ENCODE measurements at regions not wholly inside any gene's neighbourhood (a gene's known extent, or its start where the extent isn't known, plus 50 kb on each side); places are given as distances from the start of the nearest gene placed in this dataset.

- Histone ChIP-seq H3K79me2 (ENCODE audit: control insufficient read depth, insufficient read depth, low read length, unreplicated experiment) (no peaks in the 10 kb centered on the region), H3K4me1 (ENCODE audit: control insufficient read depth, insufficient read depth, low read length, unreplicated experiment) (no peaks in the 10 kb centered on the region), H2AFZ (ENCODE audit: low read length, unreplicated experiment) (no peak overlapping the region), H3K27me3 (ENCODE audit: insufficient read depth, low read length) (no peaks in the 10 kb centered on the region), H3K36me3 (ENCODE audit: insufficient read depth, low read length) (no peaks in the 10 kb centered on the region), H3K4me3 (ENCODE audit: low read depth, low read length) (no peak overlapping the region), H3K27ac (ENCODE audit: low read depth, low read length) (no peak overlapping the region)
Measured at GRCh38 chr19:32178401-32178800, 167.0 kb upstream of the ZNF507 start.

- H3K27ac ChIP-seq (ENCODE audit: low read depth, low read length), result no peak overlapping the region
- H3K27me3 ChIP-seq (ENCODE audit: insufficient read depth, low read length), result no peaks in the 10 kb centered on the region
- H3K79me2 ChIP-seq (ENCODE audit: control insufficient read depth, insufficient read depth, low read length, unreplicated experiment), result no peaks in the 10 kb centered on the region
- H3K4me3 ChIP-seq (ENCODE audit: low read depth, low read length), result no peak overlapping the region
- H2AFZ ChIP-seq (ENCODE audit: low read length, unreplicated experiment), result no peak overlapping the region
- no peaks in the 10 kb centered on the region for H3K36me3 ChIP-seq (ENCODE audit: insufficient read depth, low read length)
- H3K4me1 ChIP-seq (ENCODE audit: control insufficient read depth, insufficient read depth, low read length, unreplicated experiment), result no peaks in the 10 kb centered on the region
Measured at GRCh38 chr19:32178956-32179355, 166.5 kb upstream of the ZNF507 start.

- H3K27me3 ChIP-seq (ENCODE audit: insufficient read depth, low read length), result no peaks in the 10 kb centered on the region
- H3K4me3 ChIP-seq (ENCODE audit: low read depth, low read length), result no peak overlapping the region
- no peaks in the 10 kb centered on the region for H3K36me3 ChIP-seq (ENCODE audit: insufficient read depth, low read length)
- no peaks in the 10 kb centered on the region for H3K4me1 ChIP-seq (ENCODE audit: control insufficient read depth, insufficient read depth, low read length, unreplicated experiment)
- no peak overlapping the region for H2AFZ ChIP-seq (ENCODE audit: low read length, unreplicated experiment)
- no peak overlapping the region for H3K27ac ChIP-seq (ENCODE audit: low read depth, low read length)
- H3K79me2 ChIP-seq (ENCODE audit: control insufficient read depth, insufficient read depth, low read length, unreplicated experiment), result no peaks in the 10 kb centered on the region
Measured at GRCh38 chr19:32181216-32181920, 164.0 kb upstream of the ZNF507 start.

- H3K4me3 ChIP-seq (ENCODE audit: low read depth, low read length), result no peak overlapping the region
- H3K79me2 ChIP-seq (ENCODE audit: control insufficient read depth, insufficient read depth, low read length, unreplicated experiment), result no peaks in the 10 kb centered on the region
- no peaks in the 10 kb centered on the region for H3K4me1 ChIP-seq (ENCODE audit: control insufficient read depth, insufficient read depth, low read length, unreplicated experiment)
- no peak overlapping the region for H2AFZ ChIP-seq (ENCODE audit: low read length, unreplicated experiment)
- H3K27ac ChIP-seq (ENCODE audit: low read depth, low read length), result no peak overlapping the region
- no peaks in the 10 kb centered on the region for H3K36me3 ChIP-seq (ENCODE audit: insufficient read depth, low read length)
- H3K27me3 ChIP-seq (ENCODE audit: insufficient read depth, low read length), result no peaks in the 10 kb centered on the region
Measured at GRCh38 chr19:32186542-32187330, 158.7 kb upstream of the ZNF507 start.

GRCh38 chr19:32188921-32189320 is 156.5 kb upstream of the ZNF507 start:
- H3K36me3 ChIP-seq (ENCODE audit: insufficient read depth, low read length), result no peaks in the 10 kb centered on the region
- H3K4me1 ChIP-seq (ENCODE audit: control insufficient read depth, insufficient read depth, low read length, unreplicated experiment), result no peaks in the 10 kb centered on the region
- no peaks in the 10 kb centered on the region for H3K27me3 ChIP-seq (ENCODE audit: insufficient read depth, low read length)
- no peaks in the 10 kb centered on the region for H3K79me2 ChIP-seq (ENCODE audit: control insufficient read depth, insufficient read depth, low read length, unreplicated experiment)
- H3K27ac ChIP-seq (ENCODE audit: low read depth, low read length), result no peak overlapping the region
- H2AFZ ChIP-seq (ENCODE audit: low read length, unreplicated experiment), result no peak overlapping the region
- no peak overlapping the region for H3K4me3 ChIP-seq (ENCODE audit: low read depth, low read length)

- no peak overlapping the region for H3K27ac ChIP-seq (ENCODE audit: low read depth, low read length)
- no peaks in the 10 kb centered on the region for H3K27me3 ChIP-seq (ENCODE audit: insufficient read depth, low read length)
- no peaks in the 10 kb centered on the region for H3K36me3 ChIP-seq (ENCODE audit: insufficient read depth, low read length)
- H3K79me2 ChIP-seq (ENCODE audit: control insufficient read depth, insufficient read depth, low read length, unreplicated experiment), result no peaks in the 10 kb centered on the region
- no peaks in the 10 kb centered on the region for H3K4me1 ChIP-seq (ENCODE audit: control insufficient read depth, insufficient read depth, low read length, unreplicated experiment)
- H2AFZ ChIP-seq (ENCODE audit: low read length, unreplicated experiment), result no peak overlapping the region
- H3K4me3 ChIP-seq (ENCODE audit: low read depth, low read length), result no peak overlapping the region
Measured at GRCh38 chr19:32189956-32190706, 155.3 kb upstream of the ZNF507 start.

GRCh38 chr19:32191921-32192320 is 153.5 kb upstream of the ZNF507 start:
- Histone ChIP-seq H3K79me2 (ENCODE audit: control insufficient read depth, insufficient read depth, low read length, unreplicated experiment) (no peaks in the 10 kb centered on the region), H3K4me3 (ENCODE audit: low read depth, low read length) (no peak overlapping the region), H3K27me3 (ENCODE audit: insufficient read depth, low read length) (no peaks in the 10 kb centered on the region), H3K4me1 (ENCODE audit: control insufficient read depth, insufficient read depth, low read length, unreplicated experiment) (no peaks in the 10 kb centered on the region), H3K27ac (ENCODE audit: low read depth, low read length) (no peak overlapping the region), H2AFZ (ENCODE audit: low read length, unreplicated experiment) (no peak overlapping the region), H3K36me3 (ENCODE audit: insufficient read depth, low read length) (no peaks in the 10 kb centered on the region)

- Histone ChIP-seq H3K27me3 (ENCODE audit: insufficient read depth, low read length) (no peaks in the 10 kb centered on the region), H3K27ac (ENCODE audit: low read depth, low read length) (no peak overlapping the region), H3K36me3 (ENCODE audit: insufficient read depth, low read length) (no peaks in the 10 kb centered on the region), H3K4me1 (ENCODE audit: control insufficient read depth, insufficient read depth, low read length, unreplicated experiment) (no peaks in the 10 kb centered on the region), H3K4me3 (ENCODE audit: low read depth, low read length) (no peak overlapping the region), H2AFZ (ENCODE audit: low read length, unreplicated experiment) (no peak overlapping the region), H3K79me2 (ENCODE audit: control insufficient read depth, insufficient read depth, low read length, unreplicated experiment) (no peaks in the 10 kb centered on the region)
Measured at GRCh38 chr19:32195706-32196610, 149.5 kb upstream of the ZNF507 start.

- Histone ChIP-seq H3K36me3 (ENCODE audit: insufficient read depth, low read length) (no peaks in the 10 kb centered on the region), H3K27me3 (ENCODE audit: insufficient read depth, low read length) (no peaks in the 10 kb centered on the region), H3K27ac (ENCODE audit: low read depth, low read length) (no peak overlapping the region)
Measured at GRCh38 chr19:32196690-32197420, 148.6 kb upstream of the ZNF507 start.

More at GRCh38 chr19:32196690-32197420, 148.6 kb upstream of the ZNF507 start:
- no peak overlapping the region for H3K4me3 ChIP-seq (ENCODE audit: low read depth, low read length)
- no peaks in the 10 kb centered on the region for H3K79me2 ChIP-seq (ENCODE audit: control insufficient read depth, insufficient read depth, low read length, unreplicated experiment)
- H3K4me1 ChIP-seq (ENCODE audit: control insufficient read depth, insufficient read depth, low read length, unreplicated experiment), result no peaks in the 10 kb centered on the region
- H2AFZ ChIP-seq (ENCODE audit: low read length, unreplicated experiment), result no peak overlapping the region

Data from ACC112 (cell line).